CD14-positive monocyte (primary cell): ENCODE measurements at regions not wholly inside any gene's neighbourhood (a gene's known extent, or its start where the extent isn't known, plus 50 kb on each side); places are given as distances from the start of the nearest gene placed in this dataset.

Experiments
- DNase-seq, 3 donors: peaks; one replicate each; pipeline ENCODE4 v3.0.0-alpha.2; 2011 to 2022
- H2AFZ ChIP-seq: 2 replicates; pipeline ENCODE4 v1.6.0; 2012; ENCODE audit warnings: mild to moderate bottlenecking, low read depth, low read length, inconsistent platforms; ENCODE audit not compliant: insufficient read depth, poor library complexity, severe bottlenecking
- H3K27ac ChIP-seq, 2 donors: 1 replicate in 1 of 2; 2 replicates in 1 of 2; pipeline ENCODE4 v1.5.1; 2012 to 2013; ENCODE audit warnings: low read length in 2 of 2, control low read depth in 1 of 2, inconsistent platforms in 1 of 2, low read depth in 1 of 2, mild to moderate bottlenecking in 1 of 2
- H3K27me3 ChIP-seq, 2 donors: one replicate each; pipeline versions ENCODE4 v1.6.0 to v1.6.1; 2011 to 2013; ENCODE audit warnings: low read length in 2 of 2; ENCODE audit not compliant: control insufficient read depth in 2 of 2, insufficient read depth in 2 of 2
- H3K36me3 ChIP-seq, 2 donors: replicated peaks in 1 of 2; 1 replicate in 1 of 2; 2 replicates in 1 of 2; pipeline versions ENCODE4 v1.5.1 to v1.6.1; 2012 to 2013; ENCODE audit warnings: low read length in 2 of 2, control low read depth in 1 of 2, inconsistent platforms in 1 of 2, mild to moderate bottlenecking in 1 of 2; ENCODE audit not compliant: insufficient read depth in 2 of 2, control insufficient read depth in 1 of 2
- H3K4me1 ChIP-seq, 2 donors: 1 replicate in 1 of 2; 2 replicates in 1 of 2; pipeline versions ENCODE4 v1.5.1 to v1.6.1; 2012 to 2013; ENCODE audit warnings: low read length in 2 of 2, control low read depth in 1 of 2, inconsistent platforms in 1 of 2, mild to moderate bottlenecking in 1 of 2, moderate library complexity in 1 of 2; ENCODE audit not compliant: insufficient read depth in 2 of 2, control insufficient read depth in 1 of 2
- H3K4me2 ChIP-seq: replicated peaks from 2 replicates; pipeline ENCODE3; 2012; ENCODE audit warnings: low read length, moderate library complexity, mild to moderate bottlenecking; ENCODE audit not compliant: poor library complexity, severe bottlenecking; ENCODE audit errors: extremely low read depth
- H3K4me3 ChIP-seq, 3 experiments: fragments of 200-600 bp in 1 of 3; sonication (generic) in 1 of 3; replicated peaks in 1 of 3; 1 replicate in 2 of 3; 2 replicates in 1 of 3; pipeline ENCODE4 v1.5.1; 2011 to 2013; ENCODE audit warnings: low read length in 3 of 3, mild to moderate bottlenecking in 3 of 3, control low read depth in 2 of 3, low read depth in 2 of 3, inconsistent platforms in 1 of 3, moderate library complexity in 1 of 3
- H3K79me2 ChIP-seq: 2 replicates; pipeline ENCODE4 v1.6.0; 2012; ENCODE audit warnings: mild to moderate bottlenecking, control low read depth, inconsistent platforms, low read length, moderate library complexity; ENCODE audit not compliant: insufficient read depth
- H3K9ac ChIP-seq: 2 replicates; pipeline ENCODE4 v1.6.0; 2017; ENCODE audit warnings: low read length, mild to moderate bottlenecking; ENCODE audit not compliant: insufficient read depth, poor library complexity, severe bottlenecking
- H3K9me3 ChIP-seq, 2 donors: replicated peaks in 1 of 2; 1 replicate in 1 of 2; 2 replicates in 1 of 2; pipeline versions ENCODE4 v1.5.1 to v1.6.1; 2012 to 2013; ENCODE audit warnings: low read length in 2 of 2, control low read depth in 1 of 2; ENCODE audit not compliant: control insufficient read depth in 1 of 2, insufficient read depth in 1 of 2
- H4K20me1 ChIP-seq: 2 replicates; pipeline ENCODE4 v1.6.0; 2012; ENCODE audit warnings: mild to moderate bottlenecking, low read length, control low read depth, moderate library complexity; ENCODE audit not compliant: insufficient read depth
- H3K27ac Mint-ChIP-seq, 7 donors: one replicate each; pipeline ENCODE4 v1.8.0; 2020; ENCODE audit warnings: mild to moderate bottlenecking in 7 of 7, mixed read lengths in 7 of 7, moderate library complexity in 6 of 7, inconsistent platforms in 2 of 7
- H3K27me3 Mint-ChIP-seq, 3 donors: one replicate each; pipeline ENCODE4 v1.8.0; 2021 to 2022; ENCODE audit warnings: low read depth in 3 of 3, mild to moderate bottlenecking in 3 of 3, mixed read lengths in 3 of 3, moderate library complexity in 3 of 3, inconsistent platforms in 1 of 3
- H3K36me3 Mint-ChIP-seq, 2 donors: one replicate each; pipeline ENCODE4 v1.8.0; 2020; ENCODE audit warnings: mixed read lengths in 2 of 2, inconsistent platforms in 1 of 2, mild to moderate bottlenecking in 1 of 2
- H3K4me1 Mint-ChIP-seq: one replicate; pipeline ENCODE4 v1.8.0; 2020; ENCODE audit warnings: mild to moderate bottlenecking, mixed read lengths
- H3K4me3 Mint-ChIP-seq, 2 donors: one replicate each; pipeline ENCODE4 v1.8.0; 2020; ENCODE audit warnings: mild to moderate bottlenecking in 2 of 2, mixed read lengths in 2 of 2, moderate library complexity in 1 of 2
- H3K9me3 Mint-ChIP-seq, 7 donors: one replicate each; pipeline ENCODE4 v1.8.0; 2020 to 2022; ENCODE audit warnings: mixed read lengths in 7 of 7, mild to moderate bottlenecking in 6 of 7, moderate library complexity in 6 of 7, inconsistent platforms in 2 of 7
- CTCF ChIP-seq: fragments of 200-600 bp; IDR thresholded peaks from one replicate; pipeline ENCODE4 v1.8.0; 2022; ENCODE audit warnings: antibody characterized with exemption, mild to moderate bottlenecking
- WGBS: methylation state at CpG from one replicate; pipeline ENCODE4 v1.1.5; 2013; ENCODE audit warnings: missing lambda C conversion rate; ENCODE audit not compliant: insufficient coverage; 5-methylcytosine and 5-hydroxymethylcytosine counted together
- intact Hi-C, 2 donors: fragments of 100-400 bp; cut with micrococcal nuclease; formaldehyde crosslinking; loops; one replicate each; pipeline versions ENCODE4 v1.15.0 to v1.15.1; 2023

DNA sequence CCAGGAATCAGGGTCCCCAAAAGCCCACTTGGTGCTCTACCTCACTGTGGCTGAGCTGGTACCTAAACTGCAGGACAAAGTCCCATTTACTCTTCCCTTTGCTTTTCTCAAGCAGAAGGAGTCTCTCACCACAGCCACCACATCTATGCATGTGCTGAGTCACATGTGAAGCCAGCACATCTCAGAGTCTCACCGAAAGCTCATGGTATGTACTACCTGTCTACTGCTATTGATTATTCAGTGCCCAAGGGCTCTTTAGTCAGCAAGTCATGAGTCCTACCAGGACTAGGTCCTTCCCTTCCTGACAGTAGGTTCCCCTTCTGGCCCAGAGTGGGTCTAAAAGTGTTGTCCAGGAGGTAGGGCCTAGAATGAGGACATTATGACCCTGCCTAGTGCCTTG lies 130.7 kb upstream of the NTRK2 start:
- H3K27ac ChIP-seq = no peak overlapping the region
- H3K79me2 ChIP-seq = no peaks in the 10 kb centered on the region
- 80% methylated on average over 1 of the region's 1 CpG for WGBS
- intact Hi-C loops = no loop called here
- Mint-ChIP-seq H3K27me3 (no peaks in the 10 kb centered on the region), H3K9me3 (peaks cover 5 to 26% (median 16%) of the 10 kb centered on the region in 7 donors), H3K4me1 (no peaks in the 10 kb centered on the region), H3K27ac (no peak overlapping the region), H3K4me3 (no peak overlapping the region), H3K36me3 (no peaks in the 10 kb centered on the region)
- H4K20me1 ChIP-seq = no peaks in the 10 kb centered on the region
- no peak for TF ChIP-seq CTCF
- H3K27me3 ChIP-seq = no peaks in the 10 kb centered on the region
- no peaks in the 10 kb centered on the region for H3K36me3 ChIP-seq
- no peak for DNase-seq
- peaks cover 5 to 24% of the 10 kb centered on the region in 2 donors for H3K9me3 ChIP-seq
- H3K4me2 ChIP-seq = no peak overlapping the region
- H3K4me3 ChIP-seq = no peak overlapping the region
- H3K4me1 ChIP-seq = no peaks in the 10 kb centered on the region
- no peak overlapping the region for H2AFZ ChIP-seq
- H3K9ac ChIP-seq = no peak overlapping the region

GRCh38 chr9:84542554-84542953 lies 127.0 kb upstream of the NTRK2 start:
- H3K27ac Mint-ChIP-seq = no peak overlapping the region
- Histone ChIP-seq H3K27ac (no peak overlapping the region), H3K4me2 (no peak overlapping the region), H3K9me3 (peaks cover 0 to 12% of the 10 kb centered on the region in 2 donors), H3K9ac (no peak overlapping the region), H3K4me3 (no peak overlapping the region), H2AFZ (no peak overlapping the region), H4K20me1 (no peaks in the 10 kb centered on the region), H3K36me3 (no peaks in the 10 kb centered on the region), H3K79me2 (no peaks in the 10 kb centered on the region), H3K27me3 (no peaks in the 10 kb centered on the region), H3K4me1 (no peaks in the 10 kb centered on the region)
- TF ChIP-seq CTCF = no peak
- no peak for DNase-seq
- no peaks in the 10 kb centered on the region for H3K36me3 Mint-ChIP-seq
- peaks cover 2 to 8% (median 4%) of the 10 kb centered on the region in 7 donors for H3K9me3 Mint-ChIP-seq
- 100% methylated on average over 1 of the region's 3 CpGs for WGBS
- H3K4me3 Mint-ChIP-seq = no peak overlapping the region
- no peaks in the 10 kb centered on the region for H3K27me3 Mint-ChIP-seq
- intact Hi-C loops = no loop called here
- no peaks in the 10 kb centered on the region for H3K4me1 Mint-ChIP-seq
